ENCODE measurements at regions not wholly inside any gene's neighbourhood (a gene's known extent, or its start where the extent isn't known, plus 50 kb on each side); places are given as distances from the start of the nearest gene placed in this dataset.
"Not testable (repeated sequence)": the region's sequence is repeated elsewhere in the genome, so short reads cannot be mapped to it uniquely, and the experiment has no call there.

DNA sequence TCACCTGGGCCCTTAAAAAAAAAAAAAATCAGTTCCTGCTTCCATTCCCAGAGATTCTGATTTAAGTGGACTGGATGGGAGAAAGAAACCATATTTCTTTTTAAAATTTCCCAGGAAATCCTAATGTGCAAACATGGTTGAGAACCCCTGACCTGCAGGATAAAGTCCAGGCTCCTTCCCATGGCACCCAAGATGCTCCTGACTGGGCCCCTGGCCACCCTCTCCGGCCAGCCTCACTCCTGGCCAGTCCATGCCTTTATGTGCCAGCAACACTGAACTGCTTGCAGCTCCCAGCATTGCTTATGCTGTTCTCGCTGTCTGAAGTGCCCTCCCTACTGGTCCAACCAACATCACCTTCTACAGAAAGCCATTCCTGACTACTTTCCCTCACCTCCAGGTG, 93.9 kb downstream of the TEX35 start:
- no peaks in the 10 kb centered on the region for H3K79me2 ChIP-seq (ENCODE audit: low read depth)
- TF ChIP-seq, protein P1, sequence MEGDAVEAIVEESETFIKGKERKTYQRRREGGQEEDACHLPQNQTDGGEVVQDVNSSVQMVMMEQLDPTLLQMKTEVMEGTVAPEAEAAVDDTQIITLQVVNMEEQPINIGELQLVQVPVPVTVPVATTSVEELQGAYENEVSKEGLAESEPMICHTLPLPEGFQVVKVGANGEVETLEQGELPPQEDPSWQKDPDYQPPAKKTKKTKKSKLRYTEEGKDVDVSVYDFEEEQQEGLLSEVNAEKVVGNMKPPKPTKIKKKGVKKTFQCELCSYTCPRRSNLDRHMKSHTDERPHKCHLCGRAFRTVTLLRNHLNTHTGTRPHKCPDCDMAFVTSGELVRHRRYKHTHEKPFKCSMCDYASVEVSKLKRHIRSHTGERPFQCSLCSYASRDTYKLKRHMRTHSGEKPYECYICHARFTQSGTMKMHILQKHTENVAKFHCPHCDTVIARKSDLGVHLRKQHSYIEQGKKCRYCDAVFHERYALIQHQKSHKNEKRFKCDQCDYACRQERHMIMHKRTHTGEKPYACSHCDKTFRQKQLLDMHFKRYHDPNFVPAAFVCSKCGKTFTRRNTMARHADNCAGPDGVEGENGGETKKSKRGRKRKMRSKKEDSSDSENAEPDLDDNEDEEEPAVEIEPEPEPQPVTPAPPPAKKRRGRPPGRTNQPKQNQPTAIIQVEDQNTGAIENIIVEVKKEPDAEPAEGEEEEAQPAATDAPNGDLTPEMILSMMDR (conservative IDR thresholded peaks at IDR 0.05) = no peak
- TF ChIP-seq EZH2 (IDR thresholded peaks at IDR 0.05; ENCODE audit: low read depth) = no peak
- POLR2A ChIA-PET (ENCODE audit: unreplicated experiment) = interaction anchor here (0.5 kb wide), 1 partner anchor 62 kb away, joined by 6 read pairs; no protein-coding TSS in a partner anchor
- no peaks in the 10 kb centered on the region for H3K36me3 ChIP-seq (ENCODE audit: low read depth)
- peaks cover 38% of the 10 kb centered on the region for H3F3A ChIP-seq (ENCODE audit: insufficient read depth, low read depth)
- DNase-seq = no peak
- H3K4me3 ChIP-seq = no peak overlapping the region
- intact Hi-C loops (cut with micrococcal nuclease; ENCODE audit: unreplicated experiment) = loop anchor here (1.0 kb wide), 1 partner anchor 112 kb away; no protein-coding TSS in a partner anchor
- no peaks in the 10 kb centered on the region for H3K9me2 ChIP-seq (ENCODE audit: insufficient read depth)
- no peak overlapping the region for H3K4me2 ChIP-seq
- no TSS peak for BruUV-seq (replicated peaks)
- 0 out of 2 replicates have a peak, but pooled peaks cover 4% of the 10 kb centered on the region for H3K9me3 ChIP-seq (ENCODE audit: insufficient read depth, low read depth)
- CTCF ChIA-PET = no interaction called here
- no peaks in the 10 kb centered on the region for H4K20me1 ChIP-seq (ENCODE audit: insufficient read depth)
- H3K27me3 ChIP-seq (ENCODE audit: insufficient read depth, low read depth) = no peaks in the 10 kb centered on the region
- H3K4me1 ChIP-seq (replicated peaks; ENCODE audit: insufficient read depth) = peaks cover 36% of the 10 kb centered on the region
- no peak overlapping the region for H3K27ac ChIP-seq
- no peak overlapping the region for H2AFZ ChIP-seq

DNA sequence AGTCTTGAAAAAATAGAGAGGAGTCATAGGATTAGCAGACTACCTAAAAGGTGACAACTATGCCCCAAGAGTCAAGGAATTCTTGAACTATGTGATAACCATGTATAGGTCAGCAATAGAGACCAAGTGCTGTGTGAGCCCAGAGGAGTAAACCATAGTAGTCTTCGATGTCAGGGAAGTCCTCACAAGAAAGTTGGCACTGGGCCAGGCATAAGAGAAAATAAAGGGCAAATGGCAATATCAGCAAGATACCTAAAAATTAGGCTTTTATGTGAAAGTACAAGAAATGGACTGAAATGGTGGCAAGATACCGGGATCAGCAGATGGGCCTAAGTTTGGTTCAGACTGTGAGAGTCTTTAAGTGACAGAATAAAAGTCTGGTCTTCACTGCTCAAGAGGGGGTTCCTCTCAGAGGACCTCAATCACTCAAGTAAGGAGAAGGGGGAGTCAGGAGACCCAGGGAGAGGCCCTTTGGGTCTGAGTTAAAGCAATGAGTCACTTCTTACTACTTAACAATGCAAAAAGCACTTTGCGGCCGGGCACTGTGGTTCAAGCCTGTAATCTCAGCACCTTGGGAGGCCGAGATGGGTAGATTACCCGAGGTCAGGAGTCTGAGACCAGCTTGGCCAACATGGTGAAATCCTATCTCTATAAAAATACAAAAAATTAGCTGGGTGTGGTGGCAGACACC, 95.0 kb downstream of the TEX35 start:
- intact Hi-C loops (cut with micrococcal nuclease; ENCODE audit: unreplicated experiment) = loop anchor here (1.0 to 2.0 kb wide), 2 partner anchors 77 to 118 kb away; no protein-coding TSS in a partner anchor
- Histone ChIP-seq H3K4me1 (replicated peaks; ENCODE audit: insufficient read depth) (peaks cover 44% of the 10 kb centered on the region), H3F3A (ENCODE audit: insufficient read depth, low read depth) (peaks cover 42% of the 10 kb centered on the region), H4K20me1 (ENCODE audit: insufficient read depth) (no peaks in the 10 kb centered on the region), H3K79me2 (ENCODE audit: low read depth) (no peaks in the 10 kb centered on the region), H3K4me2 (0 out of 2 replicates have a peak overlapping the region, but pooled peaks have one; percentile 3), H3K4me3 (no peak overlapping the region), H3K27ac (peak overlapping the region; percentile 92), H3K9me2 (ENCODE audit: insufficient read depth) (no peaks in the 10 kb centered on the region), H3K9me3 (ENCODE audit: insufficient read depth, low read depth) (peaks cover 8% of the 10 kb centered on the region; the same call in 1 of the 2 replicates), H3K36me3 (ENCODE audit: low read depth) (no peaks in the 10 kb centered on the region), H3K27me3 (ENCODE audit: insufficient read depth, low read depth) (no peaks in the 10 kb centered on the region), H2AFZ (no peak overlapping the region; the same call in 1 of the 2 replicates)
- BruUV-seq (replicated peaks) = TSS peak; percentile 21
- no peak for TF ChIP-seq EZH2 (IDR thresholded peaks at IDR 0.05; ENCODE audit: low read depth)
- TF ChIP-seq, protein P1 (conservative IDR thresholded peaks at IDR 0.05) = no peak
- POLR2A ChIA-PET (ENCODE audit: unreplicated experiment) = no interaction called here
- CTCF ChIA-PET = no interaction called here
- no peak for DNase-seq

DNA sequence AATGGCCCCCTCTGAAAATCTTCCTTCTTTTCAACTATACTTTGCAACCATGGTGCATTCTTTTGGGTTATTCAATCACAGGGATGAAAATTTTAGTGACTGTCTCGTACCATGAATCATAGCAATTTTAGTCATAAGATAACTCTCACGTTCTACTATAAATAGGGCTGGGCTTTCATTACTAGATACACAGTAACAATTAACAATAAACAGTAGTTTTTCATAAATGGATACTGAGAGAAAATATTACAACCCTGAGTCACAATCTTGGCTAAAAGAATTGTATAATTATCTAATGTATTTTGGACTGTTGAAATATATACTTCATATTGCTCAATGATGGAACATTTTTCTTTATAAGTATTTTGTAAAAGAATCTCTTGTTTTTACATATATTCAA, 96.1 kb downstream of the TEX35 start:
- H2AFZ ChIP-seq = 0 out of 2 replicates have a peak overlapping the region, but pooled peaks have one; percentile 34
- TF ChIP-seq EZH2 (IDR thresholded peaks at IDR 0.05; ENCODE audit: low read depth) = no peak
- TF ChIP-seq, protein P1 (conservative IDR thresholded peaks at IDR 0.05) = no peak
- H3K9me2 ChIP-seq (ENCODE audit: insufficient read depth) = no peaks in the 10 kb centered on the region
- intact Hi-C loops (cut with micrococcal nuclease; ENCODE audit: unreplicated experiment) = loop anchor here (2.0 kb wide), 1 partner anchor 76 kb away; no protein-coding TSS in a partner anchor
- peaks cover 42% of the 10 kb centered on the region for H3F3A ChIP-seq (ENCODE audit: insufficient read depth, low read depth)
- no peaks in the 10 kb centered on the region for H3K36me3 ChIP-seq (ENCODE audit: low read depth)
- peak overlapping the region; percentile 67 for H3K4me2 ChIP-seq
- H3K79me2 ChIP-seq (ENCODE audit: low read depth) = no peaks in the 10 kb centered on the region
- no TSS peak for BruUV-seq (replicated peaks)
- peak overlapping the region; percentile 16; the same call in 1 of the 2 replicates for H3K4me3 ChIP-seq
- H3K9me3 ChIP-seq (ENCODE audit: insufficient read depth, low read depth) = peaks cover 9% of the 10 kb centered on the region; the same call in 1 of the 2 replicates
- CTCF ChIA-PET = interaction anchor here (0.5 to 0.7 kb wide), 5 partner anchors 11 to 183 kb away, joined by 6 to 14 read pairs (median 8); partner anchors contain the start of gene RALGPS2
- H3K4me1 ChIP-seq (replicated peaks; ENCODE audit: insufficient read depth) = peaks cover 44% of the 10 kb centered on the region
- no peaks in the 10 kb centered on the region for H3K27me3 ChIP-seq (ENCODE audit: insufficient read depth, low read depth)
- H4K20me1 ChIP-seq (ENCODE audit: insufficient read depth) = no peaks in the 10 kb centered on the region
- peak in 1 of 2 experiments; percentile 86 for DNase-seq
- H3K27ac ChIP-seq = peak overlapping the region; percentile 92
- POLR2A ChIA-PET (ENCODE audit: unreplicated experiment) = interaction anchor here (0.6 to 0.7 kb wide), 2 partner anchors 13 to 1201 kb away, joined by 4 to 5 read pairs; no protein-coding TSS in a partner anchor

DNA sequence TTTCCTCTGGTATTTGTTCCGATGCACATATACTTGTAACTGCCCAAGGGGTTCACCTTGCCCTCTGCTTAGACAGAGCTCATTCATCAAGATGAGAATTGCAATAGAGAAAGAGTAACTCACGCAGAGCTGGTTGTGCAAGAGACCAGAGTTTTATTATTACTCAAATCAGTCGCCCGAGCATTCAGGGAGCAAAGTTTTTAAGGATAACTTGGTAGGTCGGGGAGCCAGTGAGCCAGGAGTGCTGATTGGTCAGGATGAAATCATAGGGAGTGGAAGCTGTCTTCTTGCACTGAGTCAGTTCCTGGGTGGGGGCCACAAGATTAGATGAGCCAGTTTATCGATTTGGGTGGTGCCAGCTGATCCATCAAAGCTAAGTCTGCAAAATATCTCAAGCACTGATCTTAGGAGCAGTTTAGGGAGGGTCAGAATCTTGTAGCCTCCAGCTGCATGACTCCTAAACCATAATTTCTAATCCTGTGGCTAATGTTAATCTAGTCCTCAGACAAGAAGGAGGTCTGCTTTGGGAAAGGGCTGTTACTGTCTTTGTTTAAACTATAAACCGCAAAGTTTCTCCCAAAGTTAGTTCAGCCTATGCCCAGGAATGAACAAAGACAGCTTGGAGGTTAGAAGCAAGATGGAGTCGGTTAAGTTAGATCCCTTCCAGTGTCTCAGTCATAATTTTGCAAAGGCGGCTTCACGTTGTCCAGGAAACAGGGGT, 97.9 kb downstream of the TEX35 start:
- POLR2A ChIA-PET (ENCODE audit: unreplicated experiment) = interaction anchor here (0.6 kb wide), 1 partner anchor 116 kb away, joined by 12 read pairs; no protein-coding TSS in a partner anchor
- H2AFZ ChIP-seq; H3K9me3 ChIP-seq (ENCODE audit: insufficient read depth, low read depth); H3K79me2 ChIP-seq (ENCODE audit: low read depth); BruUV-seq (replicated peaks); intact Hi-C loops (cut with micrococcal nuclease; ENCODE audit: unreplicated experiment); H3K9me2 ChIP-seq (ENCODE audit: insufficient read depth); H3K27me3 ChIP-seq (ENCODE audit: insufficient read depth, low read depth); H3K4me3 ChIP-seq; H3K36me3 ChIP-seq (ENCODE audit: low read depth); H4K20me1 ChIP-seq (ENCODE audit: insufficient read depth): not testable (repeated sequence)
- H3K4me2 ChIP-seq = peak overlapping the region; percentile 52; the same call in 1 of the 2 replicates
- H3K4me1 ChIP-seq (replicated peaks; ENCODE audit: insufficient read depth) = peaks cover 44% of the 10 kb centered on the region
- peak in 1 of 2 experiments; percentile 61 for DNase-seq
- H3F3A ChIP-seq (ENCODE audit: insufficient read depth, low read depth) = peaks cover 42% of the 10 kb centered on the region
- CTCF ChIA-PET = interaction anchor here (0.6 kb wide), 1 partner anchor 397 kb away, joined by 3 read pairs; no protein-coding TSS in a partner anchor
- peak overlapping the region; percentile 92 for H3K27ac ChIP-seq

Data from PC-9 (cell line).